T-helper 2 cell (primary cell): ENCODE measurements at regions not wholly inside any gene's neighbourhood (a gene's known extent, or its start where the extent isn't known, plus 50 kb on each side); places are given as distances from the start of the nearest gene placed in this dataset.
"Not testable (repeated sequence)": the region's sequence is repeated elsewhere in the genome, so short reads cannot be mapped to it uniquely, and the experiment has no call there.

Experiments
- DNase-seq, 5 experiments: peaks; one replicate each; pipeline versions ENCODE4 v3.0.0 to v3.0.0-alpha.2; 2012 to 2022

- no peak for DNase-seq
Measured at GRCh38 chr12:131274906-131275305, 321.2 kb downstream of the ADGRD1 start.

- DNase-seq = no peak
Measured at GRCh38 chr12:131275824-131276223, 322.1 kb downstream of the ADGRD1 start.

- DNase-seq = no peak
Measured at GRCh38 chr12:131276501-131277185, 322.9 kb downstream of the ADGRD1 start.

- not testable (repeated sequence) for DNase-seq
Measured at GRCh38 chr12:131277186-131278091, 323.7 kb downstream of the ADGRD1 start.

GRCh38 chr12:131278451-131279115 lies 324.9 kb downstream of the ADGRD1 start:
- not testable (repeated sequence) for DNase-seq

- DNase-seq = no peak
Measured at GRCh38 chr12:131279281-131279921, 325.7 kb downstream of the ADGRD1 start.

GRCh38 chr12:131280426-131280825 lies 326.7 kb downstream of the ADGRD1 start:
- no peak for DNase-seq

GRCh38 chr12:131281016-131281415 lies 327.3 kb downstream of the ADGRD1 start:
- DNase-seq = no peak

- no peak for DNase-seq
Measured at GRCh38 chr12:131282292-131283080, 328.8 kb downstream of the ADGRD1 start.

GRCh38 chr12:131283191-131283861 lies 329.6 kb downstream of the ADGRD1 start:
- peak in 1 of 5 experiments; percentile 21 for DNase-seq

GRCh38 chr12:131283862-131284825 lies 330.4 kb downstream of the ADGRD1 start:
- DNase-seq = not testable (repeated sequence)

GRCh38 chr12:131284954-131285904 lies 331.5 kb downstream of the ADGRD1 start:
- not testable (repeated sequence) for DNase-seq

GRCh38 chr12:131285905-131286295 lies 332.2 kb downstream of the ADGRD1 start:
- DNase-seq = not testable (repeated sequence)

- not testable (repeated sequence) for DNase-seq
Measured at GRCh38 chr12:131286301-131286700, 332.6 kb downstream of the ADGRD1 start.

GRCh38 chr12:131287015-131287937 lies 333.6 kb downstream of the ADGRD1 start:
- DNase-seq = no peak

GRCh38 chr12:131287938-131288764 lies 334.4 kb downstream of the ADGRD1 start:
- DNase-seq = no peak
